SU-DHL-6 (cell line): ENCODE measurements at regions not wholly inside any gene's neighbourhood (a gene's known extent, or its start where the extent isn't known, plus 50 kb on each side); places are given as distances from the start of the nearest gene placed in this dataset.

Experiments used
- EZH2phosphoT487 ChIP-seq: fragments of 200-600 bp; sonication (generic), shearing (Covaris generic); conservative IDR thresholded peaks from 2 replicates; pipeline ENCODE4 v1.6.1; 2018; ENCODE audit warnings: mild to moderate bottlenecking, antibody characterized with exemption, low read length, moderate library complexity, mixed read lengths
- TF ChIP-seq, protein P1 (sequence below): fragments of 200-600 bp; sonication (generic); IDR thresholded peaks from one replicate; pipeline ENCODE4 v1.5.1; 2017; ENCODE audit warnings: antibody characterized with exemption, mild to moderate bottlenecking, low read length, moderate library complexity; ENCODE audit not compliant: insufficient read depth, poor library complexity, severe bottlenecking

DNA sequence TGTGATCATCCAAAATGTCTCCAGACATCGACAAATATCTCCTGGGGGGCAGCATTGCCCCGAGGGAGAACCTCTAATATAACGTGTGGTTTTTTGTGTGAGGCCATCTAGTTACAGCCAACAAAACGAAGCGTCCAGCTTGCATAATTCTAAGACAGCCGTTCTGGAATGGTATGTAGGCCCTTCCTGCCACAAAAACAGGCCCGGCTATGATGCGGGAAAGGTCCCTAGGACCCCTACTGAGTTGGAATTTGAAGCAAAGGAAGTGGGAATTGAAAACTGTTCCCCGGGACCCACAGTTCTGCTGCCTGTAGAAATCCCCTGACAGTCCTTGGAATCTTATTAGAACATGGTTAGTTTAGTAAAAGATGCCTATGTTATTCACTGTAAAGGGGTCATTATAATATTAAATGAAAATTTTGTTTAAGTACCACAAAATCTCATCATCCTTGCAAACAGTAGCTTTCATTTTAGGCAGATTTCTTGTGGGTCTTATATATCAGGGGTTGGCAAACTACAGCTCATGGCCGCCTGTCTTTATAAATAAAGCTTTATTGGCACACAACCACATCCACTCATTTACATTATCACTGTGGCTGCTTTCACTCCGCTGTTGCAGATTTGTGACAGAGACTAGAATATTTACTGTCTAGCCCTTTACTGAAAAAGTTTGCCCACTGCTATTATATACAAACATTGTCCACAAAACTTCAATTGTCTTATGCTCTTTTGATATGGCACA, 70.7 kb downstream of the MSX2 start:
- TF ChIP-seq, protein P1, sequence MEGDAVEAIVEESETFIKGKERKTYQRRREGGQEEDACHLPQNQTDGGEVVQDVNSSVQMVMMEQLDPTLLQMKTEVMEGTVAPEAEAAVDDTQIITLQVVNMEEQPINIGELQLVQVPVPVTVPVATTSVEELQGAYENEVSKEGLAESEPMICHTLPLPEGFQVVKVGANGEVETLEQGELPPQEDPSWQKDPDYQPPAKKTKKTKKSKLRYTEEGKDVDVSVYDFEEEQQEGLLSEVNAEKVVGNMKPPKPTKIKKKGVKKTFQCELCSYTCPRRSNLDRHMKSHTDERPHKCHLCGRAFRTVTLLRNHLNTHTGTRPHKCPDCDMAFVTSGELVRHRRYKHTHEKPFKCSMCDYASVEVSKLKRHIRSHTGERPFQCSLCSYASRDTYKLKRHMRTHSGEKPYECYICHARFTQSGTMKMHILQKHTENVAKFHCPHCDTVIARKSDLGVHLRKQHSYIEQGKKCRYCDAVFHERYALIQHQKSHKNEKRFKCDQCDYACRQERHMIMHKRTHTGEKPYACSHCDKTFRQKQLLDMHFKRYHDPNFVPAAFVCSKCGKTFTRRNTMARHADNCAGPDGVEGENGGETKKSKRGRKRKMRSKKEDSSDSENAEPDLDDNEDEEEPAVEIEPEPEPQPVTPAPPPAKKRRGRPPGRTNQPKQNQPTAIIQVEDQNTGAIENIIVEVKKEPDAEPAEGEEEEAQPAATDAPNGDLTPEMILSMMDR = no peak
- no peak for TF ChIP-seq EZH2phosphoT487
